ENCODE measurements at regions not wholly inside any gene's neighbourhood (a gene's known extent, or its start where the extent isn't known, plus 50 kb on each side); places are given as distances from the start of the nearest gene placed in this dataset.

- Histone ChIP-seq H3K4me1 (ENCODE audit: insufficient read depth, low read length) (no peaks in the 10 kb centered on the region), H3K4me3 (ENCODE audit: low read length) (no peak overlapping the region), H3K79me2 (ENCODE audit: low read length) (no peaks in the 10 kb centered on the region), H3K36me3 (ENCODE audit: low read depth, low read length) (no peaks in the 10 kb centered on the region), H3K27ac (ENCODE audit: low read length) (no peak overlapping the region), H3K9me3 (ENCODE audit: low read length) (no peaks in the 10 kb centered on the region), H4K20me1 (ENCODE audit: low read length) (no peaks in the 10 kb centered on the region), H3K4me2 (ENCODE audit: low read length) (no peak overlapping the region), H3K9ac (ENCODE audit: low read length) (no peak overlapping the region), H3F3A (ENCODE audit: low read length, unreplicated experiment) (no peaks in the 10 kb centered on the region), H3K27me3 (ENCODE audit: low read length) (no peaks in the 10 kb centered on the region), H3K9me2 (replicated peaks; ENCODE audit: low read length) (no peaks in the 10 kb centered on the region), H2AFZ (ENCODE audit: low read length) (no peak overlapping the region)
- DNase-seq (no peak), ATAC-seq (no peak)
- ChIA-PET POLR2A (ENCODE audit: unreplicated experiment) (no interaction called here), CTCF (no interaction called here)
- no peak for TF ChIP-seq CTCF (conservative IDR thresholded peaks at IDR 0.05; ENCODE audit: low read depth, low read length)
- TF ChIP-seq EZH2 (IDR thresholded peaks at IDR 0.05; ENCODE audit: low read length, unreplicated experiment), result no peak
- TF ChIP-seq EZH2phosphoT487 (IDR thresholded peaks at IDR 0.05; ENCODE audit: borderline replicate concordance, low read length), result no peak
- no TSS peak for BruUV-seq (replicated peaks)
- intact Hi-C loops (cut with micrococcal nuclease), result no loop called here
These were observed 228.1 kb downstream of the FZD1 start for GRCh38 chr7:91492317-91492716.

DNA sequence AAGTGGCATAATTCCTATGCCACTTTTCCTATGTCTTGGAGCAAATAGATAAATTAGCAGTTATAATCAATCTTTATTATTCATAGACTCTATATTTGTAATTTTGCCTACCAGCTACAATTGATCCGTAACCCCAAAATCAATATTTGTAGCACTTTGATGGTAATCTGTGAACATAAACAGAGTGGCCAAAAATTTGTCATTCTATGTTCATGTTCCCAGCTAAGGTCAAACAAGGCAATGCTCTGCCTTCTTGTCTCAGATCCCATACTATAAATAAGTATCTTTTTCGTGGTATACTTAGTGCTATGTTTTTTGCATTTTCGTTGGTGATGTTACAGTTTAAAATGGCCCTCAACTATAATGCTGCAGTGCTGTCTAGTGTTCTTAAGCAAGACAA is 228.5 kb downstream of the FZD1 start:
- CTCF ChIA-PET, result no interaction called here
- TF ChIP-seq EZH2 (IDR thresholded peaks at IDR 0.05; ENCODE audit: low read length, unreplicated experiment), result no peak
- no peak for TF ChIP-seq CTCF (conservative IDR thresholded peaks at IDR 0.05; ENCODE audit: low read depth, low read length)
- TF ChIP-seq EZH2phosphoT487 (IDR thresholded peaks at IDR 0.05; ENCODE audit: borderline replicate concordance, low read length), result no peak

GRCh38 chr7:91494450-91494849 is 230.2 kb downstream of the FZD1 start:
- Histone ChIP-seq H2AFZ (ENCODE audit: low read length) (no peak overlapping the region), H3K4me1 (ENCODE audit: insufficient read depth, low read length) (no peaks in the 10 kb centered on the region), H3K9ac (ENCODE audit: low read length) (no peak overlapping the region), H3K9me3 (ENCODE audit: low read length) (no peaks in the 10 kb centered on the region), H3F3A (ENCODE audit: low read length, unreplicated experiment) (no peaks in the 10 kb centered on the region), H3K4me2 (ENCODE audit: low read length) (no peak overlapping the region), H3K27ac (ENCODE audit: low read length) (no peak overlapping the region), H3K36me3 (ENCODE audit: low read depth, low read length) (no peaks in the 10 kb centered on the region), H4K20me1 (ENCODE audit: low read length) (no peaks in the 10 kb centered on the region), H3K4me3 (ENCODE audit: low read length) (no peak overlapping the region), H3K9me2 (replicated peaks; ENCODE audit: low read length) (no peaks in the 10 kb centered on the region), H3K79me2 (ENCODE audit: low read length) (no peaks in the 10 kb centered on the region), H3K27me3 (ENCODE audit: low read length) (no peaks in the 10 kb centered on the region)
- ChIA-PET CTCF (no interaction called here), POLR2A (ENCODE audit: unreplicated experiment) (no interaction called here)
- ATAC-seq (no peak), DNase-seq (no peak)
- no peak for TF ChIP-seq EZH2 (IDR thresholded peaks at IDR 0.05; ENCODE audit: low read length, unreplicated experiment)
- no peak for TF ChIP-seq EZH2phosphoT487 (IDR thresholded peaks at IDR 0.05; ENCODE audit: borderline replicate concordance, low read length)
- no peak for TF ChIP-seq CTCF (conservative IDR thresholded peaks at IDR 0.05; ENCODE audit: low read depth, low read length)
- intact Hi-C loops (cut with micrococcal nuclease), result no loop called here
- BruUV-seq (replicated peaks), result no TSS peak

More for the DNA sequence above, 228.5 kb downstream of the FZD1 start:
- no peaks in the 10 kb centered on the region for H3F3A ChIP-seq (ENCODE audit: low read length, unreplicated experiment)
- DNase-seq (no peak), ATAC-seq (no peak)
- H4K20me1 ChIP-seq (ENCODE audit: low read length), result no peaks in the 10 kb centered on the region
- BruUV-seq (replicated peaks), result no TSS peak
- POLR2A ChIA-PET (ENCODE audit: unreplicated experiment), result no interaction called here
- H3K4me1 ChIP-seq (ENCODE audit: insufficient read depth, low read length), result no peaks in the 10 kb centered on the region
- no peak overlapping the region for H2AFZ ChIP-seq (ENCODE audit: low read length)
- no peak overlapping the region for H3K4me2 ChIP-seq (ENCODE audit: low read length)
- H3K9me2 ChIP-seq (replicated peaks; ENCODE audit: low read length), result no peaks in the 10 kb centered on the region
- H3K36me3 ChIP-seq (ENCODE audit: low read depth, low read length), result no peaks in the 10 kb centered on the region
- H3K9ac ChIP-seq (ENCODE audit: low read length), result no peak overlapping the region
- H3K79me2 ChIP-seq (ENCODE audit: low read length), result no peaks in the 10 kb centered on the region
- H3K4me3 ChIP-seq (ENCODE audit: low read length), result no peak overlapping the region
- intact Hi-C loops (cut with micrococcal nuclease), result no loop called here
- no peaks in the 10 kb centered on the region for H3K9me3 ChIP-seq (ENCODE audit: low read length)
- H3K27me3 ChIP-seq (ENCODE audit: low read length), result no peaks in the 10 kb centered on the region
- no peak overlapping the region for H3K27ac ChIP-seq (ENCODE audit: low read length)
